Vagina (tissue), 2 donors: ENCODE measurements at regions not wholly inside any gene's neighbourhood (a gene's known extent, or its start where the extent isn't known, plus 50 kb on each side); places are given as distances from the start of the nearest gene placed in this dataset.

ENCODE experiments used
- DNase-seq, 2 donors: peaks; one replicate each; pipeline ENCODE4 v3.0.0-alpha.2; 2017; ENCODE audit errors: extremely low spot score in 2 of 2
- H3K27ac ChIP-seq: fragments of 200-600 bp; sonication (generic); one replicate; pipeline ENCODE4 v1.5.1; 2019
- H3K27me3 ChIP-seq: fragments of 200-600 bp; sonication (generic); one replicate; pipeline ENCODE4 v1.5.1; 2019
- H3K36me3 ChIP-seq, 2 donors: fragments of 200-600 bp; sonication (generic); one replicate each; pipeline ENCODE4 v1.5.1; 2017 to 2019
- H3K4me1 ChIP-seq: fragments of 200-600 bp; sonication (generic); one replicate; pipeline ENCODE4 v1.5.1; 2019
- H3K4me3 ChIP-seq, 2 donors: fragments of 200-600 bp; sonication (generic); 1 replicate in 1 of 2; 2 replicates in 1 of 2; pipeline ENCODE4 v1.5.1; 2016 to 2019
- H3K9me3 ChIP-seq: fragments of 200-600 bp; sonication (generic); one replicate; pipeline ENCODE4 v1.5.1; 2019
- CTCF ChIP-seq, 3 experiments: fragments of 450-650 bp in 2 of 3; fragments of 200-600 bp in 1 of 3; sonication (generic) in 1 of 3; IDR thresholded peaks; one replicate each; pipeline ENCODE4 v1.5.1; 2017 to 2019; ENCODE audit warnings: antibody characterized with exemption in 3 of 3, mild to moderate bottlenecking in 2 of 3, moderate library complexity in 2 of 3
- POLR2A ChIP-seq, 2 donors: fragments of 450-650 bp; IDR thresholded peaks; one replicate each; pipeline ENCODE4 v1.6.1; 2017; ENCODE audit warnings: antibody characterized with exemption in 2 of 2, mild to moderate bottlenecking in 2 of 2, moderate library complexity in 2 of 2
- POLR2AphosphoS5 ChIP-seq, 2 donors: sonication (generic); formaldehyde crosslinking; IDR thresholded peaks; one replicate each; pipeline ENCODE4 v1.9.0; 2017; ENCODE audit warnings: antibody characterized with exemption in 2 of 2, mild to moderate bottlenecking in 2 of 2, low read depth in 1 of 2; ENCODE audit not compliant: insufficient read depth in 1 of 2
- intact Hi-C: fragments of 100-400 bp; cut with DNase I; formaldehyde crosslinking; loops from one replicate; pipeline ENCODE4 v1.15.1; 2023

DNA sequence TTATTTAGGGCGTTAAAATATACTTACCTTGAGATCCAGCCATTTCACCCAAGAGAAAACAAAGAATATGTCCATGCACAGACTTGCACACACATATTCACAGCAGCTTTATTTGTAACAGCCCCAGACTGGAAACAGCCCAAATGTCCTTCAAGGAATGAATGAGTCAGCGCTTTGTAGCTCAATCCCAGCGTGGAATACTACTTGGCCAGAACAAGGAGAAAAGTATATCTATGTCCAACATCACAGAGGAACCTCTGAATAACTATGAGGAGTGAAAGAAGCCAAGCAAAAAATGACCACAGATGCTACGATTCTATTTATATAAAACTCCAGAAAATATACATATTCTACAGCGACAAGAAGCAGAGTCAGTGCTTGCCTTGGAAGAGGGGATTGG, 158.3 kb downstream of the ENGASE start:
- DNase-seq, result no peak
- Histone ChIP-seq H3K9me3 (no peaks in the 10 kb centered on the region), H3K27me3 (no peaks in the 10 kb centered on the region), H3K27ac (no peak overlapping the region), H3K4me3 (no peak overlapping the region), H3K36me3 (no peaks in the 10 kb centered on the region), H3K4me1 (no peaks in the 10 kb centered on the region)
- intact Hi-C loops, result no loop called here
- TF ChIP-seq POLR2AphosphoS5 (IDR thresholded peaks at IDR 0.05; ENCODE audit: insufficient read depth in 1 of 2, low read depth in 1 of 2), result no peak

- Histone ChIP-seq H3K27me3 (no peaks in the 10 kb centered on the region), H3K36me3 (no peaks in the 10 kb centered on the region), H3K27ac (no peak overlapping the region), H3K4me3 (no peak overlapping the region), H3K4me1 (no peaks in the 10 kb centered on the region), H3K9me3 (no peaks in the 10 kb centered on the region)
- intact Hi-C loops, result no loop called here
- no peak for TF ChIP-seq CTCF (IDR thresholded peaks at IDR 0.05)
- TF ChIP-seq POLR2A (IDR thresholded peaks at IDR 0.05), result no peak
- TF ChIP-seq POLR2AphosphoS5 (IDR thresholded peaks at IDR 0.05; ENCODE audit: insufficient read depth in 1 of 2, low read depth in 1 of 2), result no peak
- no peak for DNase-seq
Observed at GRCh38 chr17:79231766-79232287, 157.2 kb downstream of the ENGASE start.

GRCh38 chr17:79230576-79230975, 156.0 kb downstream of the ENGASE start:
- Histone ChIP-seq H3K27ac (no peak overlapping the region), H3K27me3 (no peaks in the 10 kb centered on the region), H3K36me3 (no peaks in the 10 kb centered on the region), H3K4me1 (no peaks in the 10 kb centered on the region), H3K4me3 (no peak overlapping the region), H3K9me3 (no peaks in the 10 kb centered on the region)
- TF ChIP-seq POLR2AphosphoS5 (IDR thresholded peaks at IDR 0.05; ENCODE audit: insufficient read depth in 1 of 2, low read depth in 1 of 2), result no peak
- TF ChIP-seq CTCF (IDR thresholded peaks at IDR 0.05), result no peak
- TF ChIP-seq POLR2A (IDR thresholded peaks at IDR 0.05), result no peak
- DNase-seq, result no peak
- intact Hi-C loops, result no loop called here

DNA sequence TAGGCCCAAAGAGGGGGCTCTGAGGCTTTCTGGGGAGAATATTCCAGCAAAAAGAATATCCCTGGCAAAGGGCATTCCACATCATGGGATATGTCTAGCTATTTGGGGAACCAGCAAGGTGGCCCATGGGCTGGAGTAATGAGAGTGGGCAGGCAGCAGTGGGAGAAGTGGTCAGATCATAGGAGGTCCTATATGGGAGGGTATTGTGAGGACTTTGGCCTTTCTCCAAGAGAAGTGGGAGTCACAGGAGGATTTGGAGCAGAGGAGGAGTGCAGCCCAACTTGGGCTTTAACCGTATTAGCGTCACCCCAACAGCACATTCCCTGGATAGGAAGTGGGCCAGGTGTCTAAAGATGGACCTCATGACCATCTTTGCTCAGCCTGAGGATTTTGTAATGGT, 151.4 kb downstream of the ENGASE start:
- no peak overlapping the region for H3K4me3 ChIP-seq
- no peaks in the 10 kb centered on the region for H3K9me3 ChIP-seq
- TF ChIP-seq POLR2A (IDR thresholded peaks at IDR 0.05), result no peak
- no peak overlapping the region for H3K27ac ChIP-seq
- intact Hi-C loops, result no loop called here
- H3K36me3 ChIP-seq, result no peaks in the 10 kb centered on the region
- H3K4me1 ChIP-seq, result peaks cover under 1% of the 10 kb centered on the region
- no peaks in the 10 kb centered on the region for H3K27me3 ChIP-seq
- no peak for DNase-seq

- Histone ChIP-seq H3K27me3 (no peaks in the 10 kb centered on the region), H3K9me3 (no peaks in the 10 kb centered on the region), H3K27ac (no peak overlapping the region), H3K36me3 (no peaks in the 10 kb centered on the region), H3K4me1 (peaks cover 5% of the 10 kb centered on the region), H3K4me3 (no peak overlapping the region)
- TF ChIP-seq POLR2AphosphoS5 (IDR thresholded peaks at IDR 0.05; ENCODE audit: insufficient read depth in 1 of 2, low read depth in 1 of 2) (no peak), CTCF (IDR thresholded peaks at IDR 0.05) (no peak), POLR2A (IDR thresholded peaks at IDR 0.05) (no peak)
- no peak for DNase-seq
- intact Hi-C loops, result no loop called here
Observed at GRCh38 chr17:79224903-79225302, 150.3 kb downstream of the ENGASE start.

DNA sequence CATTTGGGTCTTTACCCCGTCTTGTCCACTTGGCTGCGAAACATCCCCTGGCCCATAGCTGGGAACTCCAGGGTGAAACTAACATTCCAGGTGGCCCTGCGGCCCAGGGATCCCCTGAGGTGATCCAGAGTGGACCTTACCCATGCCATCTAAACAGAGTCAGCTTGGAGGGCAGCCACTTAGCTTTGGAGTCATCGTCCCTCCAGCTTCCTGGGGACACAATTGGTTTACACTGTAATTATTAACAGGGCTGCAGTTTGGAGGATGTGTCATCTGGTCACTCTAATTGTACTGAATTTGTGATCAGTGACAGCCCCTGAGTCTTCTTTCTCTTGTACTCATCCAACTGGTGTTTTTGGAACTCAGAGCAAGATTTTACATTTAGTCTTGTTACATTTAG, 149.9 kb downstream of the ENGASE start:
- H3K9me3 ChIP-seq, result no peaks in the 10 kb centered on the region
- H3K4me3 ChIP-seq, result no peak overlapping the region
- DNase-seq, result no peak
- H3K27me3 ChIP-seq, result no peaks in the 10 kb centered on the region
- TF ChIP-seq POLR2AphosphoS5 (IDR thresholded peaks at IDR 0.05; ENCODE audit: insufficient read depth in 1 of 2, low read depth in 1 of 2) (no peak), CTCF (IDR thresholded peaks at IDR 0.05) (no peak), POLR2A (IDR thresholded peaks at IDR 0.05) (no peak)
- intact Hi-C loops, result no loop called here
- no peaks in the 10 kb centered on the region for H3K36me3 ChIP-seq
- no peak overlapping the region for H3K27ac ChIP-seq
- peaks cover 5% of the 10 kb centered on the region for H3K4me1 ChIP-seq
